Activated T-cell treated with anti-CD3 and anti-CD28 coated beads for 48 hours (primary cell): ENCODE measurements at regions not wholly inside any gene's neighbourhood (a gene's known extent, or its start where the extent isn't known, plus 50 kb on each side); places are given as distances from the start of the nearest gene placed in this dataset.
"Not testable (repeated sequence)": the region's sequence is repeated elsewhere in the genome, so short reads cannot be mapped to it uniquely, and the experiment has no call there.

ENCODE experiments used
- DNase-seq: peaks from one replicate; pipeline ENCODE4 v3.0.0-alpha.2; 2020; ENCODE audit warnings: low read depth

DNA sequence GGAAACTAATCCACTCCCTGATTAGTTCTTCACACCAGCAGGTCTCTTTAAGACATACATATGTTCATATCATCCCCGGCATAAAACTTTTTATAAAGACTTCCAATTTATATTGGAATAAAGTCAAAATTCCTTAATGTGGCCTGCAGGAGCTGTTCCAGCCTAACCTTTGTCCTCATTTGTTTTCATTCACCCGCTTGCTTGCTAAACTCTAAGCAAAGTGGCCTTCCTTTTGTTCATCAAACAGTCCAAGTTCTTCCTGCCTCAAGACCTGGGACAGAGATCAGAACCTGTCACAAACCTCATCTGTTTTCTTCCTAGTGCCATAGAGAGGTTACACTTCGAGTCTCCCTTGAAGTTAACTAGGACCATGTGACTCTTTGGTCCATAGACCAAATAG is 339.4 kb upstream of the ID2 start:
- no peak for DNase-seq

DNA sequence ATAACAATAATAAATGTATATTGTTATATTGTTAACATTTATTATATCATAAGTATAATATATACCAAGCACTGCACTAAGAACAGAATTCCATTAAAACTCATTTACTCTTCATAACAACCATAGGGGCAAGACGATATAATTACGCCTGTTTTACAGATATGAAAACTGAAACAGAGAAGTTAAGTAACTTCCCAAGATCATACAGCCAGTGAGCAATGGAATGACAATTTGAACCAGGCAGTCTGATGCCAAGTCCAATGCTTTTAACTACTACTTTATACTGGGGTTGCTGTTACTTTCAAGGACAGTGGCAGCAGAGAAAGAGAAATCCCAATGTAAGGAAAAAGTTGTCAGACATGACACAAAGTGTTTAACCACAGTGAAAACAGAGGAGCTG is 338.8 kb upstream of the ID2 start:
- DNase-seq = no peak

- DNase-seq = no peak
Observed at GRCh38 chr2:8344144-8345097, 337.4 kb upstream of the ID2 start.

DNA sequence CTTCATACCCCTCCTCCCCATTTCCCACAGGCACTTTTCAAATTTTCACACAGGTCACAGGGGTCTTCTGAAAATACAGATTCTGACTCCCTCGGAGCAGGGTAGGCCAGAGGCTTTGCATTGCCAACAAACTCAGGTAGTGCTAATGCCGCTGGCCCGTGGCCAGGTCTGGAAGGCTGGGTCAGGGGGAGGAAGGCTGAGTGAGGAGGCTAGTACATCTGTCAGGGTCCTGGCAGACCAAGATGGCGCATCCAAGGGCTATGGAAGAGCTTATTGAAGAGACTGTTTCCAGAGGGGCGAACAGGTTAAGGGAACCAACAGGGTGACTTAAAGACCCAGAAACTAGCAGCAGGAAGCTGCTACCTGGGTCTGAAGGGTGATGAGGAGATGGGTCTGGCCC is 336.7 kb upstream of the ID2 start:
- DNase-seq = no peak

- DNase-seq = no peak
Observed at GRCh38 chr2:8346208-8346607, 335.6 kb upstream of the ID2 start.

DNA sequence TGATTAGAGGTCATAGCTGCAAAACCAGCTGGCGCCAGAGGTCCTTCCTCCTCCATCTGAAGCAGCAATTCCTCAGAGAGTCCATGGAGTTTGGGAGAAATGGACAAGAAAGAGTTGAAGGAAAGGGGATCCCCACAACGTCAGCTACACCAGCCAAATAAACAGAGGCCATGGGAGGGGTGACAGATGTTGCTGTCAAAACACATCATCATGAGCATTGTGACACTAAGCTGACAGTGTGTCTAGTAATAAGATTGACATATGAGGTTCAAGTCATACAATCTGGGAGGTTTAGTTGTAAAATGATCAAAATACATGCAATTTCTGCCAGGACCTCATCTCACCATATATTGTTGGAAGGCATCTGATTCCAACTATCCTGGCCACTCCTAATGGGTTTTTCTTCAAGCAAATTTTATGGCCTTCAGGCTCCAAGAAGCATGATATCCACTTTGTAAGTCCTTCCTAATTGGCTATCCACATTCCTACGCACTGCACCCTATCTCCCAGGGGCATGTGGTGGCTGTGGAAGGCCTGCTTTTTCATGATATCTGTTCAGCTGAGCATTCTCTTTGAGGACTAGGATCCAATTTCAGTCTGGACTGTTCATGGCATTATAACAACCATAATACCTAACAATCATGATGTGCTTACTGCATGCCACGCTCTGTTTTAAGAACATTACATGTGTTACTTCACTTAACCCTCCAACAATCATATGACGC is 335.0 kb upstream of the ID2 start:
- no peak for DNase-seq

GRCh38 chr2:8348911-8349310 is 332.9 kb upstream of the ID2 start:
- not testable (repeated sequence) for DNase-seq

DNA sequence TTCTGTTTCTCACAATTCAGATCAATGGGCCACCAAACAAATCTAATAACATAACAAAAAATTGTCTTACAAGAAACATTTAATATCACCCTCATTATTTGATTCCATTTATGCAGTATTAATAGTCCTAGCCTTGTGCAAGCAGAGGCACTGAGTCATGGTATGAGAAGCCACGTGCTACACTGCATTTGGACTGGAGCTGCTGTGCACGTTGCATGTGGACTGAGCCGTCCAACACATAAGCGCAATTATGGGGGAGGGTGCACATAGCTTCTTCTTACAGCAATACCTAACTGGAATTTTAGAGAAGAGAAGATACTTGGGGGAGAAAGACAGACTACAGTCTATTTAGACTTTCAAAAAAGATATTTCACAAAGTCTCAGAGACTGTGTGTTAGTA is 329.6 kb upstream of the ID2 start:
- DNase-seq = no peak

DNA sequence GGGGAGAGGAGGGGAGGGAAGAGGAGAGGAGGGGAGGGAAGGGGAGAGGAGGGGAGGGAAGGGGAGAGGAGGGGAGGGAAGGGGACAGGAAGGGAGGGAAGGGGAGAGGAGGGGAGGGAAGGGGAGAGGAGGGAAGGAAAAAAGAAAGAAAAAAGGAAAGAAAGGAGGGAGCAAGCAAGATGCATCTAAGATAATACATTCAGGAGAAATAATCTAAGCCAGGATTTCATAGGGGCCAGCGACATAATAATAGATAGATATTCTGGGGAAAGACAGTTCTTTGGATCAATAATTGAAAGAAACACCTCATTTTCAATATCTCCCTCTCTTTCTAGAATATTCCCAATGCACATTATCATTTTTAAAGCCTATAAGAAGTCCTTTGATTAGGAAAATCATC is 328.9 kb upstream of the ID2 start:
- no peak for DNase-seq

GRCh38 chr2:8355102-8355859 is 326.6 kb upstream of the ID2 start:
- DNase-seq = no peak

DNA sequence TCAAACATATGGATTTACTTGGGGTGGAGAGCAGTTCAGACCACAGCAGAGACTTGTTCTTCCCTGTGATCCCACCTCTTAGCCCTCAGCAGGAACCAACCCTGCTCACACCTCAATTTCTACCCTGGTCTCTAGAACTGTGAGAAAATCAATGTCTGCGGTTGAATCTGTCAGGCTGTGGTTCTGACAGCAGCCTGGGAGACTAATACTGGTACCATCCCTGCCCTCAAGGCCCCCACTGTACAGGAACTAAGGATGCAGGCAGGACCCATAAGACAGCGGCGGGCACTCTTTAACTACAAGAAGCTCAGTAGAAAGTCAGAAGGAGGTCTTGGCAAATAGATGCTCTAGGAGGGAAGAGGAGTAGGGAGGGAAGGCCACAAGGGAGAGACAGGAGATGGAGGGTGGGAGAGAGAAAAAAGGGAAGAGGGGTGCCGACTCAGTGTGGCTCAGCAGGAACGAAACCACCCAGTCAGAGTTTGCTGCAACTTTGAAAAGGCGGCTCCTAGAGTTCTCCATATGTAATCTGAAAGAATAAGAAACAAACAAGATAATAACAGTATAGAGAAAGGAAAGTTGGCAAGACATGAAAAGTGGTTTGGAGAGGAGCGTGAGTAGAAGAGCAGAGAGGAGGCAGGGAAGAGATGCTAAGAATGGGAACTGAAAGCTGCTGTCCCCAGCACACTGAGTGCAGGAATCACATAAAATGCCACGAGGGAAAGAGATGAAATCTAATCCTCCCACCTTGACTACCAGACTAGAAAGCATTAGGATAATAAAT is 323.9 kb upstream of the ID2 start:
- no peak for DNase-seq

DNA sequence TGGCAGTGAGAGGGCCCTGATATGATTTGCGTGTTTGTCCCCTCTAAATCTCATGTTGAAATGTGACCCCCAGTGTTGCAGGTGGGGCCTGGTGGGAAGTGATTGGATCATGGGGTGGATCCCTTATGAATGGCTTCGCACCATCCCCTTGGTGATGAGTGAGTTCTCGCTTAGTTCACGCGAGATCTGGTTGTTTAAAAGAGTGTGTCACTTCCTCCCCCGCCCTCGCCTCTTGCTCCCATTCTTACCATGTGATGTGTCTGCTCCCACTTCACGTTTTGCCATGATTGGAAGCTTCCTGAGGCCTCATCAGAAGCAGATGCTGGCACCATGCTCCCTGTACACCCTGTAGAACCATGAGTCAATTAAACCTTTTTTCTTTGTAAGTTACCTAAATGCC is 319.9 kb upstream of the ID2 start:
- DNase-seq = no peak

- no peak for DNase-seq
Observed at GRCh38 chr2:8363161-8363560, 318.7 kb upstream of the ID2 start.

- DNase-seq = no peak
Observed at GRCh38 chr2:8364668-8365067, 317.2 kb upstream of the ID2 start.

GRCh38 chr2:8365331-8365910 is 316.4 kb upstream of the ID2 start:
- DNase-seq = no peak

DNA sequence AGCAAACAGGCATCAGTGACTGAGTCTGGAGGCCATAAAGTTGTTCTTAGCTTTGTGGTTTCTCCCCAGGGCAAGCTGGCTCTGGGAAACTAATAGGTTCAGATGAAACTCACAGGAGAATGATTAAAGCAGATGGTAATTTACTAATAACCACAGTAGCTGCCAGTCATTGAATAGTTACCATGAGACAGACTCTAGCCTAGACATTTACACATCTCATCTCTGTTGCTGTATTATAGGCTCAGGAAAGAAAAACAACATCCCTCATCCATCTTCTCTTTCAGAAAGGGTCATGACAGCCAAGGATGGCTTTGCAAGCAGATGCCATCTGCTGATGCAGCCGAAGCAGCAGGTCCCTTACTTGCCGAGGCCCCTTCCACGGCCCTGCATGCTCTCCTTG is 314.0 kb upstream of the ID2 start:
- no peak for DNase-seq

GRCh38 chr2:8368463-8368862 is 313.4 kb upstream of the ID2 start:
- DNase-seq = no peak

GRCh38 chr2:8369522-8369921 is 312.3 kb upstream of the ID2 start:
- DNase-seq = no peak

DNA sequence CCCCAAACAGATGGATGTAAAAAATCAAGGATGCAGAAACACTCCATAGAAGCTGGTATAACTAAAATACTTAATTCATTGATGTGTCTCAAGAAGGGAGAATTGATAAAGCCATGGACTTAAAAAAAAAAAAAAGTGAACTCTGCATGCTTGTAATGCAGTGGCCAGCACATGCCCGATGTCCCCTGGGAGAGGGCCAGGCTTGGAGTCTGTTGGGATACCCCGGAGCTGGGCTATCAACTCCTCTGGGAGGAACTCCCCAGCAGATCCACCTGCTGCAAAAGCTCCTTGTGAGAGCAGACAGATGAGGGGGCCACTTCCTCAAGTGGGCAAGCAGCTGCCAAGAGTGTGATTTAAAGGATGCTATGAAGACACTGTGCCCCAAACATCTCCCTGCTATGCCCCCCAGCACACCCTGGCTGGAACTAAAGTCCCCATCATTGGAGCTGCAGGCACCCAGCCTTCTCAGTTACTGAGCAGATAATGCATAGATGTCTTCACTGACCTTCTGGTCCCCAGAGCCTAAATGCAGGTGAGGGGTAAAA is 311.5 kb upstream of the ID2 start:
- no peak for DNase-seq

DNA sequence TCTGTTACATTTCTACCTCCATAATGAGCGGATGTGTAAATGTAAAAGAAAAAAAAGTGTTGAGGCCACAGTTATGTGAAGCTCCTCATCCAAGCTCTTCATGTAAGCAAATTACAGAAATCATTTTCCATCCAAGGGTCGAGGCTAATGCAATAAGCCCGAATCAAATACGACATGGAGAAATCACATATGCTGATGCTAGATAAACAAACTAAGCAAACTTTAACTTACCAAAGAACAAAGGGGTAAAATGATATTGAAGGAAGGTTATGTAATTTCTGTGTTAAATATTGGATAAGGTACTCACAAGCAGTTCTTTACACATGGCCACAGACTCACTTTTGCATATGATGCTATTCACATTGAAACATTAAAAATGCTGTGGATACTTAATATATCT is 310.2 kb upstream of the ID2 start:
- DNase-seq = no peak

- DNase-seq = no peak
Observed at GRCh38 chr2:8374782-8375181, 307.1 kb upstream of the ID2 start.
